Hypothalamus (tissue), 51 donors: ENCODE measurements at regions not wholly inside any gene's neighbourhood (a gene's known extent, or its start where the extent isn't known, plus 50 kb on each side); places are given as distances from the start of the nearest gene placed in this dataset.
"Not testable (repeated sequence)": the region's sequence is repeated elsewhere in the genome, so short reads cannot be mapped to it uniquely, and the experiment has no call there.

ENCODE experiments used
- DNase-seq, 51 donors: peaks; one replicate each; lab custom pipeline; 2025; lab: John Stamatoyannopoulos, UW

DNA sequence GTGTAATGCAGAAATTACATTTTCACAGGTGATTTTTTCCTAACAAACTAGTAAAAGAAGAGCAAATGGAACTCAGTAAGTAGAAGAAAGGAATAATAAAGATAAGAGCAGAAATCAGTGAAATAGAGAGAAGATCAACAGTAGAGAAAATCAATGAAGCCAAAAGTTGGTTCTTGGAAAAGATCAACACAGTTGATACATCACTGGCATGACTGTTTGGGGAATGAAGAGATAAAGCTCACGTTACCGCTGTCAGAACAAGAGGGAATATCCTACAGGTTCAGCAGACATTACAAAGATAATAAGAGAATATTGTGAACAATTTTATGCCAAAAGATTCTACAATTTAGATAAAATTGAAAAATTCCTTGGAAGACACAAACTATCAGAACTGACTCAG lies 146.4 kb downstream of the ACTR3B start:
- DNase-seq = no peak

DNA sequence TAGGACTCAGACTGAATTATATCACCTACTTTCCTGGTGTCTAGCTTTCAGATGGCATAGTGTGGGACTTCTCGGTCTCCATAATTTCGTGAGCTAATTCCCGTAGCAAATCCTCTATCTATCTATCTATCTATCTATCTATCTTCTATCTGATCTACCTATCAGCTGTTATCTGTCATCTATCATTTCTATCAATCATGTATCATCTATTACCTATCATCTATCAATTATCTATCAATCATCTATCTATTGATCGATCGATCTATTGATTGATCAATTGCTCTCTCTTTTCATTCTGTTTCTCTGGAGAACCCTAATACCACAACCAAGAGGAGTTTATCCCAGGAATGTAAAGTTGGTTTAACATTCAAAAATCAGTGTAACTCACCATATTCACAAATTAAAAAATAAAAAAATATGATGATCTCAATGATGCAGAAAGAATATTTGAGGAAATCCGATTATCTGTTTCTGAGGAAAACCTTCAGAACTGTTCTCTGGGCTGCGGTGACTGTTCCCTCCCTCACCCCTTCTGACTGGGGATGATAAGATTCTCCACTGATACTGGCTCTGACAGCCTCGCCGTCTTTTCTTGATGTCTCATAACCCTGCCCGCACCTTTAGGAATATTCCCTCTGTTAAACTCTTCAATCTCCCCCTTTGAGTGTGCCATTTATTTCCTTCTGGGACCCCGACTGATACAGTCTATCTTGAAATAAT lies 147.7 kb downstream of the ACTR3B start:
- DNase-seq = no peak

DNA sequence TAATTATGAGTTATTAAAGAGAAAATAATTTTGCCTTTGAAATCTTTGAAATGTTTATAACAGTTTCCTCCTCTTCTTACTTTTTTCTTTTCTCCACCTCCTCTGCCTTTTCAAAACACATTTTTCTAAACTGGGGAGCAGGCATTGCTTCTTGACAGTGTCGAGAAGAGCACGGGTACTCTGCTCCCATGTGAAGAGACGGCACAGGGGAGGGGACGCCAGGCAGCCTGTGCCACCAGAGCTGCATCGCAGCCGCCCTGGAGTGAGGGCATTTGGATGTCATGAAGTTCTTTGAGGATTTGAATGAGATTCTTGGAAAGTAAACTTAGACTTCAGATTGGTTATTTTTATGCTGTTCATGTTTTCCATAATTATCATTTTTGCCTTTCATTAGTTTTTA lies 149.7 kb downstream of the ACTR3B start:
- DNase-seq = peak in 1 of 51 donors; percentile 34

DNA sequence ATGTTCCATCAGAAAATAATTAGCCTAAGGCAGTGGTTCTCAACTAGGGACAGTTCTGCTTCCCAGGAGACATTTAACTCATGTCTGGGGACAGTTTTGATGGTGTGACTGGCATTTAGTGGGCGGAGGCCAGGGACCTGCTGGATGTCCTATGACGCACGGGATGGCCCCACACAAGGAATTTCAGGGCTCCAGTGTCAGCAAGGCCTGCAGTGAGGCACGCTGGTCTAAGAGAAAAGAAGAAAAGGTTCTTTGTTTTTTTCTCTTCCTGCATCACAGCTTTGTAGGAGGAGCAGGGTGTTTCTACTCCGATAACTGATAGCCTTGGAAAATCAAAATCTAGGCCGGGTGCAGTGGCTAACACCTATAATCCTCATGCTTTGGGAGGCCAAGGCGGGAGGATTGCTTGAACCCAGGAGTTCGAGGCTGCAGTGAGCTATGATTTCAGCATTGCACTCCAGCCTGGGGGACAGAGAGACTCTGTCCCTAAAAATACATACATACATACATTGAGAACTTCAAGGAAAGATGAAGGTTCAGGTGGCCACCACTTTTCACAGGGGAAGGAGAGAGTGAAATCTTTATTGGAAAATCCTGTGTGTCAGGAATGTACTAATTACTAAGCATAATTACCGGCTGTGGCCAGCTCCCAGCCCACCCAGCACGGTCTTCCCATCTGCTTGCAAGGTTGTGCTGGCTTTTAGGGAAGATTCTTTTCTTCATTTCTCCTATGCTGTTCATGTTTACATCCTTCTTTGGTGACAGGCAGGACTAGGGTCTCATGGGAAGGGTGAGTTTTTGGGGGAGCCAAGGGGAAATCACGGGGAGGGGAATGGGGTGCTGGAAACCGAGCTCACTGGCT lies 150.4 kb downstream of the ACTR3B start:
- DNase-seq = peak in 4 of 51 donors; percentile 4 to 21 (median 12)

DNA sequence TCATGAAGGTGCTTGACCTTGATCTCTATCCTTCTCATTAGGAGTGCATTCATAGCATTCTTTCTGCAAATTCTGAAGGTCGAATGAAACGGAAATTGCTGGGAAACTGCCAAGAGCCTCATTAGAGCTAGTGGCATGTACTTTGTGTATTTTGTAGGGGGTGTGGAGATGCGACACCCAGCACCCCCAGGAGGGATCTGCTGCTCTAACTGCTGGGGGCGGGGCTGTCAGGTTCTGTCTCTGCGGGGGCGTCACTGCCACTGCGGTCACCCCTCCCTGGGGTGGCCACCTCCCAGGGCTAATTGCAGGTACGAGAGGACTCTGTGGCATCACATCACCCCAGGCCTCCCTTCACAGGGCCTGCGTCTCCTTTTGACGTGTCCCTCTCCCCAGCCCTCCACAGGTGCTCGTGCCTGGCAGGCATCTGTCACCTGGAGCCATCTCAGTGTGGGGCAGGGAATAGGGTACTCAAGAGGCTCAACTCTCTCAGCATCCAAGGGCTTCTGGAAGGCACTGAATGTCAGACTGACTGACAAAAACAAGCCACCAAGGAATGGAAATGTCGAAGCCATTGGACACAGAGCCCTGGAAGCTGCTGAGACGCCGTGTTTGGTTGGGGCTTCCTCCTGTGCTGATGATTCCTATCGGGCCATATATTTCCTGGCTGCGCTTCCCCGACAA lies 151.1 kb downstream of the ACTR3B start:
- DNase-seq = no peak

DNA sequence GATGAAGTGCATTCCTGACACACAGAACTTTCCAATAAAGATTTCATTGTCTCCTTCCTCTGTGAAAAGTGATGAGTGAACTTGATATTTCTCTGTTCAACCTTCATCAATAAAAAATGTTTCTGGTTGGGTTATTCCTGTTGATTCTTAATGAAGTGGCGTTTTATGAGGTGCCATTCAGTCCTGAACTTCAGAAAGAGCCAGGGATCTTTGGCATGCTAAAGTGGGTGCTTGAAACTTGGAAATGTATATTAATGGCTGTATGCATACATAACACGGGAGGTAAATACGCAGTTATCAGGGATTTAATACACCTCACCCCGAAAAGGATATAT lies 151.6 kb downstream of the ACTR3B start:
- DNase-seq = no peak

DNA sequence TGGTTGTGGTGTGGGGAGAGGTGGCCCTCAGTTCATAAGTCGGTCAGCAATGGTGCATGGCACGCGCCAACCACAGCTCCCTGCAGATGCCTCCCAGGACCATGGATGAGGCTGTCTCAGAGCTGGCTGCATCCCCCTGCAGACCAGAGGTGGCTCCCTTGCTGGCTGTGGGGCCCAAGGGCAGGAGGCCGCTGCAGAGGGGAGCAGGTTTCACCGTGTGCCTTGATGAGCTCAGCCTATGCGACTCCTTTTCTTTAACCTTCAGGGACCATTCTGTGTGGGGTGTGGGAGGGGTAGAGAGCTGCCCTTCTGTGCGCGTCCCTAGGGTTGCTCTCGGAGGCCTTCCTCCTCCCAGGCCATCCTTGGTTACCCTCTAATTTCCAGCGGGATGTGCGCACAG lies 152.4 kb downstream of the ACTR3B start:
- DNase-seq = no peak

DNA sequence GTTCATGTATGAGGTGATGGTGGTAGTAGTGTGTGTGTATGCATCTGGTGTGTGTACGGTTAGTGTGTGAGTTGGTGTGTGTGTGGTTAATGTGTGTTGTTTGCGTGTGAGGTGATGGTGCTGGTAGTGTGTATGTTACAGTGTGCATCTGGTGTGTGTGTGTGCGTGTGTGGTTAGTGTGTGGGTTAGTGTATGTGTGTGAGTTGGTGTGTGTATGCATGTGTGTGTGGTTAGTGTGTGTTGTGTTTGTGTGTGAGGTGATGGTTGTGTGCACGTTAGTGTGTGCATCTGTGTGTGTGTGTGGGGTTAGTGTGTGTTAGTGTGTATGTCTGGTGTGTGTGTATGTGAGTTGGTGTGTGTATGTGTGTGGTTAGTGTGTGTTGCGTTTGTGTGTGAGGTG lies 153.0 kb downstream of the ACTR3B start:
- DNase-seq = no peak

DNA sequence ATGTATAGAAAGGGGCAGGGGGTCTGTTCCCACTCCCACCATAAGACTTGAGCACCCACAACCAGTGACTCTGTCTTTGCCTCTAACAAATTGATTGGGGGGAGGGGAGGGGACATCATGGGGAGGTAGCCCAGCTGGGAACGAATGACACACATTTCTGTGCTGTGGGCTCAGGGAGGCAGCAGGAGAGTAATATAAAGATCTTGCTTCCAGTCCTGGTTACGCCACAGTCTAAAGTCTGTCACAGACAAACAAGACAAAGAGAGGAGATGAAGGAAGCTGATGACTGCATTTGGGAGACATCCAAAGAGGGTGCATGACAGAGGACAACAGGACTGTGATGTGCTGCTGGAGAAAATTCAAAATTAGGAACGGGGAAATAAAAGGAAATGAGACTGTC lies 153.9 kb downstream of the ACTR3B start:
- no peak for DNase-seq

DNA sequence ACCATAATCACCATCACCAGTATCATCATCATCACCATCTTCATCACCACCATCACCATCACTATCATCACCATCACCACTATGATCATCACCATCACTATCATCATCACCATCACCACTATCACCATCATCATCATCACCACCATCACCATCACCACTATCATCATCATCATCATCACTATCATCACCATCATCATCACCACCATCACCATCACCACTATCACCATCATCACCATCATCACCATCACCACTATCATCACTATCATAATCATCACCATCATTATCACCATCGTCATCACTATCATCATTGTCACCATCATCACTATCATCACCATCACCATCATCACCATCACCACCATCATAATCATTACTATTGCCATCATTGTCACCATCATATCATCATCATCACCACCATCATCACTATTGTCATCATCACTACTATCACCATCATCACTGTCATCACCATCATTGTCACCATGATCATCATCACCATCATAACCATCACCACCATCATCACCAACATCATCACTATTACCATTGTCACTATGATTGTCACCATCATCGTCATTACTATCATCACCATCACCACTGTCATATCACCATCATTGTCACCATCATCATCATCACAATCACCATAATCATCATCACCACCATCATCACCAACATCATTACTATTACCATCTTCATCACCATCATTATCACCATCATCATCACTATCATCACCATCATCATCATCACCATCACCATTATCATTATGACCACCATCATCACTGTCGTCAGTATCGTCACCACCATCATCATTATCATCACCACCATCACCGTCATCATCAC lies 154.7 kb downstream of the ACTR3B start:
- no peak for DNase-seq

DNA sequence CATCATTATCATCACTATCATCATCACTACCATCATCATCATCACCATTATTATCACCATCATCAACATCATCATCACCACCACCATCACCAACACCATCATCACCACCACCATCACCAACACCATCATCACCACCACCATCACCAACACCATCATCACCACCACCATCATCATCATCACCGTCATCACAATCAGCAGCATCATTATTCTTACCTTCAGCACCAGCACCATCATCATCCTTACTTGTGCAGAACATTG lies 155.2 kb downstream of the ACTR3B start:
- not testable (repeated sequence) for DNase-seq

DNA sequence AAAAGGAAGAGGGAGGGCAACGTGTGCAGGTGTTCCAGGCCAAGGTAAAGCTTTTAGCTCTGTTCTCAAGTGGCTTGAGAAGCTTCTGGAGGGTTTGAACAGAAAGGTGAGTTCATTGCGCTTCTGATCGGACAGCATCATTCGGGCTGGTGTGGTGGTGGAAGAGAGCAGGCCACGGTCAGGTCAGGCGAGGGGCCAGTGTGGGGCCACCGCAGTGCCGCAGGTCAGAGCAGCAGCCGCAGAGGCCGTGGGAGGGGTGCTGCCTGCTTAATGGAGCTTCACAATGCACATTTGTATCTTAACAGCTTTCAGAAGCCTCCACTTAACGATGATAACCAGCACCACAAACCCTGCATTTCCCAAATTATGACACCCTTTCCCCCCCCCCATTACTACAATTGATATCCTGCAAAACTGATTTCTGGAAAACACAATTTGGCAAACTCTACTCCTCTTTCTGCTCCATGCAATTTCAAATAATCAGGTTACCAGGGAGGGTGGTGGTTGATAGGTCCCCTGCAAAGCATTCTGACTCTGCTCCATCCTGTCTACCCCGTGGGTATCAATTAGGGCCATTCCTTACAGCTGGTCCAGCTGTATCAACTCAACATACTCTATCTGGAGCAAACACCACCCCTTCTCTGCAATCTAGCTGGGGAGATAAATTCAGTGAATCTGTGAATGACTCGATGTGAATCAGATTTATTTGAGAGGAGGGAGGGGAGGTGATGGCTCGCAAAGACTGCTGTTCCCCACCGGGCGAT lies 162.9 kb downstream of the ACTR3B start:
- no peak for DNase-seq

DNA sequence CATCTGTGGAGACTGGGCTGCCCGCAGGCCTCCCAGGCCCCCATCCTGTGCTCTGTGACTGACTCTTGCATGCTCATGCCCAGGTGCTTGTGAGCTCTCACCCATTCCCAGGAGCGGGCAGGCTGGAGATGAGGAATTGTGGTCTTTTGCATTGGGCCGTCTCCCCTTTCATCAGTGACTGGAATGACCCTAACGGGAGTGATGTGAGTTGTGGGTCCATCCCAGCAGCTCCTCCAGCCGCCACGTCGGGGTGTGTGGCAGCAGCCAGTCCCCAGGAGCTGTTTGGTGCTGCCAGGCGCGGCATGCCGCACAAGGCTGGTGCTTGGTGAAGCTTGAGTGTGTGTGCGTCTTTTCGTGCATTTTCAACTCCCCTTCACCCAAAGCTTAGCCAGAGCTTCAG lies 164.2 kb downstream of the ACTR3B start:
- DNase-seq = no peak

DNA sequence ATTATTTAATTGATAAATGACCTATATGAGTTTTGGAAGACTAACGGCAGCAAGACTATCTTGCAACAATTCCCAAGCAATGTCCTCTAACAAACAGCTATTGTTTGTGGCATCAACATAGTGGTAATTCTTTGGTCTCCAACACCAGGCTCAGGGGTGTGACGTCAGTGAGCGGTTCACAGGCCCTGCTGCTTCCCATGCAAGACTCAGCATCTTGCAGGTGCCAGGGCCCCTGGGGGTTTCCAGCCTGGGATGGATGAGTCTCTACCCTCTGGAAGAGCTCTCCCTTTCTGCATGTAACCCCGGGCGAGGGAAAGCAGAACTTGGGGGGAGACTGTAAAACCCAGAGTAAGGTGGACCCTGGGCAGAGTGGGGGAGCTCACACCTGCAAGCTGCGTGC lies 164.7 kb downstream of the ACTR3B start:
- peak in 16 of 51 donors; percentile 15 to 56 (median 28) for DNase-seq

DNA sequence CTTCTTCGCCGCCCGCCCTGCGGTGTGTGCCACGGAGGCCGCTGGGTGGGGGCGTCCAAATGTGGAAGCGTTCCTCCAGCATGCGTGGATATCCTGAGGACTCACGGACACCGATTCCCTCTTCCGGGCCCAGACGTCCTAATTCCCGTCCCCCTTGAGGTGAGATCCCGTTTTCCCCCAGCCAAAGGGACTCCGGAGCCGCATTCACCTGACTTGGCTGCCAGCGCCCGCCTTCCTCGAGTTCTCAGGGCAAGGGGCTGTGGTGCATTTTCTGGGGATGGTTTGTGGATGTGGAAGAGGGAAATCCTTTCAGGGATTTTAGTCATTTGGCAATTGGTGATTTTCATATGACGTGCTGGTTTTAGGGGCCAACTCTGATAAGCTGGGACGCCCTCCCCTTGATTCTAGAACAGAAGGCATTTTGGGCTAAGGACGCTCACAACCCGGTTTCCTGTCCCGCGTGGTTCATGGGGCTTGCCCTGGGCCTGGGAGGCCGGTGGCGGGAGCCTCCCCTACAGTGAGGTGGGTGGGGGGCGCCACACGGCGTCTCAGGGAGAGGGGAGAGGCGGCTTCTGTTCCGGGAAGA lies 165.4 kb downstream of the ACTR3B start:
- no peak for DNase-seq

DNA sequence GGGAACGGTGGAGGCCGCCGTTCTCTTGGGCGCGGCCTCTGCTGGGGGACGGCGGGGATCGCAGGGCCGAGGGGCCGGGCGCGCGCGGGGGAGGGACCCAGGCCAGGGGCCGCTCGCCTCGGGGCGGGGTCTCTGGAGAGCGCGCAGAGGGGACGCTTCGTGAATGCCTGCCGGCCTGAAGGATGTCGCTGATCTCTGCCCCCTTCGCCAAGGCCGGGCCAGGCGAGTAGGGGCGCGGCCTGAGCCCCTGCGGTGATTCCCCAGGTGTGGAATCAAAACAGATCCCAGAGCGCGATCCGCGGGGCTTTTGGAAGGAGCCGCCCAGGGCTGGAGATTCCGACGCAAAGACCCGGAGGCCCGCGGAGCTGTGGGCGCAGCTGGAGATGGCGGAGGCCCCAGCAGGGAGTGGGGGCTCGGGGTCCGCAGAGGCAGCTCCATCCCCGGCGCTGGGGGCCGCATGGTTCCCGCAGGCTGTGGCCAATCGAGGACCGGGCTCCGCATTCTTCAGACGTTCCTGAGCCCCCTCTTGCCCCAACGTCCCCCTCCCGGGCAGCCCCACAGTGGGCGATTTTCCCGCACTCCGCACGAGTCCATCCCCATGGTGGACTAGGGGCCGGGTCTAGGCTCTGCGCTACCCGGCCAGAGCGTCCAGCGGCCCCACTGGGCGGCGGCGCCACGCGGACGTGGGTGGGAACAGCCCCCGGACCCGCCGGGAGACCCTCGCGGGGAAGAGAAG lies 166.0 kb downstream of the ACTR3B start:
- peak in 4 of 51 donors; percentile 16 to 25 (median 22) for DNase-seq

DNA sequence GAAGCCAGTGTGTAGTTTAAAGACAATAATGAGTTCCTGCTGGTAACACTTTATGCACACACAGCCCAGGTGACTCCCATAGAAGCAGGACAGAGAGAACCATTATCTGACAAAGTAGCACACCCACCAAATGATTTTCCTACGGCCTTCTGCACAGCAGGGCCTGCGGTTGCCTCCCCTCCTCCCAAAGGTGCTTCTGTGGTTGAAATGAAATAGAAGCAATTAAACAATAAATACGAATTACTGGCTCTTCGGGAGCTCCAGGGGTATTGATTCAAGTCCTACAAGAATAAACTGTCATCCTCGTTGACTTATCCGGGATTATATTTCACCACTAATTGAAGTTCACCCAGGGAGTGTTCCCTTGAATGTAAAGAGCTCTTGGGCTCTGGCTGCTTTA lies 172.1 kb downstream of the ACTR3B start:
- no peak for DNase-seq

DNA sequence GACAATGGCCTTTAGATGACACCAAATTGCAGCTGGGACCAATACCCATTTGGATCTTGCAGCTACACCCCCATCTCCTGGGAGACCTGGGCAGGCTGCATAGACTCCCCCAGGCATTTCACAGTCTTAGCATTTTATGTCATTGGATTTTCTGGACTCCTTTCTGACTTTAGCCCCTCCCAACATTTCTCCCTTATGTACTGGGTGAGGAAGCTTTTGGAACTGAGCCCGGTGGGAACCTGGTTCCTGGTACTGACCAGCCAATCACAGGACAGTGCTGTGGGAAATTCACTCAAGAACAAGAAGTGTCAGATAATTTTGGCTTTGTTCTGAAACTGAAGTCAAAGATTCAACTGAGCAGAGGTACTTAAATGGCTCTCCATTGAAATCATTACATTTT lies 177.7 kb downstream of the ACTR3B start:
- DNase-seq = no peak

DNA sequence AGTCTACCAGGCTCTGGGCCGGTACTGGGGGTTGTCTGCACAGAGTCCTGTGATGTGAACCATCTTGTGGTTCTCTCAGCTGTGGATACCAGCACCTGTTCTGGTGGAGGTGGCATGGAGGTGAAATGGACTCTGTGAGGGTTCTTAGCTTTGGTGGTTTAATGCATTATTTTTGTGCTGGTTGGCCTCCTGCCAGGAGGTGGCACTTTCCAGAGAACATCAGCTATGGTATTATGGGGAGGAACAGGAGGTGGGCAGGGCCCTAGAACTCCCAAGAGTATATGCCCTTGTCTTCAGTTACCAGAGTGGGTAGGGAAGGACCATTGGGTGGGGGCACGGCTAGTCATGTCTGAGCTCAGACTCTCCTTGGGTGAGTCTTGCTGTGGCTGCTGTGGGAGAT lies 187.1 kb downstream of the ACTR3B start:
- not testable (repeated sequence) for DNase-seq
